OCI-LY1 (cell line): ENCODE measurements at regions not wholly inside any gene's neighbourhood (a gene's known extent, or its start where the extent isn't known, plus 50 kb on each side); places are given as distances from the start of the nearest gene placed in this dataset.

Experiments used
- H2AFZ ChIP-seq: fragments of 200-600 bp; sonication (generic), shearing (Covaris generic); 2 replicates; pipeline ENCODE4 v1.6.0; 2014; ENCODE audit warnings: antibody characterized with exemption, mild to moderate bottlenecking, low read length
- H3F3A ChIP-seq: fragments of 200-600 bp; sonication (generic), shearing (Covaris generic); 2 replicates; pipeline ENCODE4 v1.6.0; 2014; ENCODE audit warnings: mild to moderate bottlenecking, antibody characterized with exemption, low read length, moderate library complexity; ENCODE audit not compliant: insufficient read depth
- H3K27ac ChIP-seq: fragments of 200-600 bp; sonication (generic); 2 replicates; pipeline ENCODE4 v1.5.1; 2014; ENCODE audit warnings: low read length, mixed run types, mild to moderate bottlenecking, low read depth; ENCODE audit not compliant: poor library complexity, severe bottlenecking
- H3K27me3 ChIP-seq: fragments of 200-600 bp; sonication (generic); 2 replicates; pipeline ENCODE4 v1.6.0; 2014; ENCODE audit warnings: antibody characterized with exemption, mild to moderate bottlenecking, low read length, moderate library complexity; ENCODE audit not compliant: insufficient read depth
- H3K36me3 ChIP-seq: fragments of 200-600 bp; sonication (generic); 2 replicates; pipeline ENCODE4 v1.6.1; 2014; ENCODE audit warnings: mild to moderate bottlenecking, antibody characterized with exemption, low read length, moderate library complexity, mixed read lengths; ENCODE audit not compliant: insufficient read depth
- H3K4me1 ChIP-seq: fragments of 200-600 bp; sonication (generic); 2 replicates; pipeline ENCODE4 v1.5.1; 2014; ENCODE audit warnings: mild to moderate bottlenecking, low read length, moderate library complexity; ENCODE audit not compliant: insufficient read depth, severe bottlenecking
- H3K4me2 ChIP-seq: fragments of 200-600 bp; sonication (generic), shearing (Covaris generic); 2 replicates; pipeline ENCODE4 v1.6.1; 2014; ENCODE audit warnings: low read length
- H3K4me3 ChIP-seq: fragments of 200-600 bp; sonication (generic); 2 replicates; pipeline ENCODE4 v1.5.1; 2014; ENCODE audit warnings: low read length, low read depth, mild to moderate bottlenecking, mixed read lengths; ENCODE audit not compliant: poor library complexity, severe bottlenecking
- H3K79me2 ChIP-seq: fragments of 200-600 bp; shearing (Covaris generic); 2 replicates; pipeline ENCODE4 v1.6.1; 2016; ENCODE audit warnings: mixed run types, low read length, mixed read lengths; ENCODE audit not compliant: insufficient read depth
- H3K9ac ChIP-seq: fragments of 200-600 bp; sonication (generic), shearing (Covaris generic); 2 replicates; pipeline ENCODE4 v1.6.1; 2014; ENCODE audit warnings: mild to moderate bottlenecking, low read length, mixed read lengths
- H3K9me2 ChIP-seq: fragments of 200-600 bp; sonication (generic), shearing (Covaris generic); 2 replicates; pipeline ENCODE4 v1.6.1; 2014; ENCODE audit warnings: low read depth, mild to moderate bottlenecking, low read length, mixed read lengths
- H3K9me3 ChIP-seq: fragments of 200-600 bp; shearing (Covaris generic); 2 replicates; pipeline ENCODE4 v1.6.1; 2014; ENCODE audit warnings: low read length, mixed read lengths
- H4K20me1 ChIP-seq: fragments of 200-600 bp; sonication (generic), shearing (Covaris generic); 2 replicates; pipeline ENCODE4 v1.6.0; 2016; ENCODE audit warnings: mild to moderate bottlenecking, low read length; ENCODE audit not compliant: insufficient read depth
- CTCF ChIP-seq: fragments of 200-600 bp; sonication (generic), shearing (Covaris generic); IDR thresholded peaks from 2 replicates; pipeline ENCODE4 v1.5.1; 2017; ENCODE audit warnings: mild to moderate bottlenecking, antibody characterized with exemption, low read length, moderate library complexity, mixed read lengths
- EZH2 ChIP-seq: fragments of 200-600 bp; sonication (generic), shearing (Covaris generic); IDR thresholded peaks from 2 replicates; pipeline ENCODE4 v1.8.0; 2017; ENCODE audit warnings: borderline replicate concordance, mixed run types, mild to moderate bottlenecking, antibody characterized with exemption, low read length, moderate library complexity, mixed read lengths

- Histone ChIP-seq H3F3A (no peaks in the 10 kb centered on the region), H3K36me3 (no peaks in the 10 kb centered on the region), H3K9ac (no peak overlapping the region), H3K4me3 (no peak overlapping the region), H3K4me2 (no peak overlapping the region), H3K27me3 (peaks cover 7% of the 10 kb centered on the region; the same call in 1 of the 2 replicates), H3K27ac (no peak overlapping the region), H3K4me1 (no peaks in the 10 kb centered on the region), H3K79me2 (no peaks in the 10 kb centered on the region), H3K9me3 (no peaks in the 10 kb centered on the region), H2AFZ (no peak overlapping the region), H4K20me1 (no peaks in the 10 kb centered on the region), H3K9me2 (no peaks in the 10 kb centered on the region)
- TF ChIP-seq CTCF (no peak), EZH2 (no peak)
Observed at GRCh38 chr14:104345621-104346462, 207.5 kb downstream of the KIF26A start.

- H3K36me3 ChIP-seq, result no peaks in the 10 kb centered on the region
- no peaks in the 10 kb centered on the region for H3F3A ChIP-seq
- no peak overlapping the region for H2AFZ ChIP-seq
- no peaks in the 10 kb centered on the region for H3K9me2 ChIP-seq
- TF ChIP-seq CTCF, result no peak
- no peak for TF ChIP-seq EZH2
- H3K9ac ChIP-seq, result no peak overlapping the region
- H3K4me2 ChIP-seq, result no peak overlapping the region
- H3K4me1 ChIP-seq, result no peaks in the 10 kb centered on the region
- H3K9me3 ChIP-seq, result no peaks in the 10 kb centered on the region
- no peak overlapping the region for H3K27ac ChIP-seq
- H4K20me1 ChIP-seq, result no peaks in the 10 kb centered on the region
- H3K79me2 ChIP-seq, result no peaks in the 10 kb centered on the region
- no peak overlapping the region for H3K4me3 ChIP-seq
- peaks cover 7% of the 10 kb centered on the region; the same call in 1 of the 2 replicates for H3K27me3 ChIP-seq
Observed at GRCh38 chr14:104346608-104347007, 208.2 kb downstream of the KIF26A start.

- Histone ChIP-seq H3K4me3 (no peak overlapping the region), H3K9ac (no peak overlapping the region), H4K20me1 (no peaks in the 10 kb centered on the region), H3K9me2 (no peaks in the 10 kb centered on the region), H3K4me1 (no peaks in the 10 kb centered on the region), H3K9me3 (no peaks in the 10 kb centered on the region), H3K36me3 (no peaks in the 10 kb centered on the region), H2AFZ (no peak overlapping the region), H3K79me2 (no peaks in the 10 kb centered on the region), H3F3A (no peaks in the 10 kb centered on the region), H3K4me2 (no peak overlapping the region), H3K27ac (no peak overlapping the region), H3K27me3 (peaks cover 7% of the 10 kb centered on the region; the same call in 1 of the 2 replicates)
- no peak for TF ChIP-seq EZH2
- TF ChIP-seq CTCF, result no peak
Observed at GRCh38 chr14:104348741-104349140, 210.4 kb downstream of the KIF26A start.
